ENCODE measurements at regions not wholly inside any gene's neighbourhood (a gene's known extent, or its start where the extent isn't known, plus 50 kb on each side); places are given as distances from the start of the nearest gene placed in this dataset.

GRCh38 chr22:25364736-25365241 is 145.3 kb downstream of the CRYBB2 start:
- POLR2A ChIA-PET = no interaction called here
- CTCF ChIA-PET = no interaction called here

GRCh38 chr22:25365491-25366261 is 146.2 kb downstream of the CRYBB2 start:
- ChIA-PET POLR2A (no interaction called here), CTCF (no interaction called here)

DNA sequence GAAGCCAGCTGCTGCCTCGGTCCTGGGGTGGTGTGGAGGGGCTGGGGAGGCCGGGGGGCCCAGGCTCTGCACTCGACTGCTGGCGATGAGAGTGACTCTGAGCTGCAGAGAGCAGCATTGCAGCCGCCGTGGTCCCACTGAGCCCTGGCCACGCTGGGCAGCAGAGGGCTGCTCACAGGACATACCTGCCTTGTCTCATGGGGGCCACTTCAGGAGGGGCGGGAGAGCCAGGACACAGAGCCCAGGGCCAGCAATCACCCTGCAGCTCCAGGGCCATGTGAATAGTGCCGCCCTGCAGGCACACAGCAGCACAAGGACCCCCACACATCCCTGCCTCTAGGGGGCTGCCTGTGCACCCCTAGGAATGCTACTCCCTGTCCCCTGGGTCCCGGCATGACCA is 147.0 kb downstream of the CRYBB2 start:
- POLR2A ChIA-PET = no interaction called here
- CTCF ChIA-PET = no interaction called here

- POLR2A ChIA-PET = no interaction called here
- CTCF ChIA-PET = no interaction called here
Observed at GRCh38 chr22:25366876-25367466, 147.5 kb downstream of the CRYBB2 start.

DNA sequence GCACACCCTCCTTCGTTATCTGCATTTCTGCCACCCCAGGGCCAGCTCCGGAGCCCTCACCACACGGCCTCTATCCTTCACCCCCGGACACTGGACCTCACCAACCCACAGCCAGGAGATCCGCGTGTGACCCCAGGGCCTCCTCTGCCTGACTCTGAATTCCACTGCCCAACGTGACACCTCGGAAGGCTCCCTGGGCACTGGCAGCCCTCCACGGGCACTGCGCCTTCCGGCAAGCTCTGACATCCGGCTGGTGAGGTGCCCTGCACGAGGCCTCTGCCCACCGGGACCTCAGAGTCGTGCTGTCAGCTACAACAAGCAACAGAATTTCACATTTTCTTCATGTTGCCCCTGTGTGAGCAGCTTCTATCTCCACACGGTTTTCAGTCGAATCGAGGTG is 148.3 kb downstream of the CRYBB2 start:
- CTCF ChIA-PET = no interaction called here

DNA sequence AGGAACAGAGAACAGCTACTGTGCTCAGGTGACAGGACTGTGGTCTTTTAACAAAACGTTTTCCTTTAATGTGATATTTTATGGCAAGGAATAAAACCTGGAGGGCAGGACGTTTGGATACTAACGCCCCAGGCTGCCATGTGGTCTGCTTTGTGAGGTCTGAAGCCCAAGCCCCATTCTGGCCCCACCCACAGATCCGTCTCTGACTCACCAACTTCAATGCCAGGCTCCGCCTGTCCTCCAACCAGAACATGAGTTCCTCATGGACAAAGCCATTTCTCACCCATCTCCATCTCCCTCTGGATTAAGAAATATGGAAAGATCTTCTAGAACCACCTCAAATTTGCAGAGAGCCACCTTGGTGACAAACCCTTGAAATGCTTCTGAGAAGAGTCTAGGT is 148.8 kb downstream of the CRYBB2 start:
- CTCF ChIA-PET = no interaction called here
- POLR2A ChIA-PET = no interaction called here

More for the DNA sequence above, 148.3 kb downstream of the CRYBB2 start:
- POLR2A ChIA-PET = no interaction called here

GRCh38 chr22:25369041-25369440 is 149.6 kb downstream of the CRYBB2 start:
- ChIA-PET CTCF (no interaction called here), POLR2A (no interaction called here)

DNA sequence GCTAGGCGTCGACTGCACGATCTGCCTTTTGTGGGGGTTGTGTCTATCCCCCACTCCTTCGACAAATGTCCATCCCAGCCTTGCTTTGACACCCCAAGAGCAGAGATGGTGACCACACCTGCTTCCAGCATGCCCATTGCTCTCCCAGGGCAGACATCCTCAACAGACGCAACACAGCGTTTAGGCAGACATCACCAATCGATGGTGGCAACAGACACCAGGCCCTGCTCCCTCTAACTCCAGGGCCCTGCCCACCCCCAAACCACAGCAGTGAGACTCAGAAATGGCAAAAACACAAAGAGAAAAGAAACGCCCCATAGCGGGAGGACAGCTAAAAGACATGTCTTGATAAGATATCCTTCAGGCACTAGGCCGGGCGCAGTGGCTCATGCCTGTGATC is 150.9 kb downstream of the CRYBB2 start:
- ChIA-PET CTCF (no interaction called here), POLR2A (no interaction called here)

DNA sequence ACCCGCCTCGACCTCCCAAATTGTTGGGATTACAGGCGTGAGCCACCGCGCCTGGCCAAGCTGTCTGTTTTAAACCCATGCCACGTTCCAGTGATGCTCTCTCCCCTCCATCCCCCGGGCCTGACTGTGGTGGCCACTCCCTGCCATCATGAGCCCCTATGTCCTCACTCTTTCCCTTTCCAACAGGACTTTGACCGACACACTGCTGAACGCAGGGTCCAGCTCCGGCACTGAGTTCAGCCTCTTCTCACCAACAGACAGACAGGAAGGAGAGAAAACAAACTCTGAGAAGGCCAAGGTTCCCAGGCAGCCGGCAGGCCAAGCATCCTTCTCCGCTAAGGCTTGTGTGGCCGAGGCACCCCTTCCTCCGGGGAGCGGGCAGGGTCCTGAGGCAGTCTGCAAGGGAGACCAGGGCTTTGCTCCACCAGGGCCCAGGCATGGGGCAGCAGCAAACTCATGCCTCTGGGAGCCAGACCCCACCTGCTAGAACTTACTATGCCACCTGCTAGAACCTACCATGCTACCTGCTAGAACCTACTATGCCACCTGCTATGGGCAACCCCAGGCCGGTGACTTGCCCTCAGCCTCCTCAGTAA is 152.7 kb downstream of the CRYBB2 start:
- CTCF ChIA-PET = no interaction called here
- POLR2A ChIA-PET = no interaction called here

- POLR2A ChIA-PET = no interaction called here
- CTCF ChIA-PET = no interaction called here
Observed at GRCh38 chr22:25373961-25374360, 154.5 kb downstream of the CRYBB2 start.

DNA sequence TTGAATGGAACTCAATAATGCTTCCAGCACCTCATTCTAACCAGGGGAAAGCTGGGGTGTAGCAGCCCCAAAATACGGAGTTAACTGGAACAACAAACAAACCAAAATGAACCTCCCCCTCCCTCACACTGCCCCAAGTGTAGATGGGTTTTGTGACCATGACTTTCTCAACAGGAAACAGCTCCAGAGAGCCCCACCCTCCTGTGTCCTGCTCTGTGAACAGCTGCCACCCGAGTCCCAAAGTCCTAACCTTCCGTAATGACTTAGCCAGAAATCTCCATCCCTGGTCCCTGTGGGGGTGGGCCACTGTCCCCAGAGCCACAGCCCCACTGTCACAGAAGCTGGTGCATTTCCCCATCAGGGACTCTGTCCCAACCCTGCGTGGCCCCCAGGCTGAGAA is 155.4 kb downstream of the CRYBB2 start:
- ChIA-PET POLR2A (no interaction called here), CTCF (no interaction called here)

DNA sequence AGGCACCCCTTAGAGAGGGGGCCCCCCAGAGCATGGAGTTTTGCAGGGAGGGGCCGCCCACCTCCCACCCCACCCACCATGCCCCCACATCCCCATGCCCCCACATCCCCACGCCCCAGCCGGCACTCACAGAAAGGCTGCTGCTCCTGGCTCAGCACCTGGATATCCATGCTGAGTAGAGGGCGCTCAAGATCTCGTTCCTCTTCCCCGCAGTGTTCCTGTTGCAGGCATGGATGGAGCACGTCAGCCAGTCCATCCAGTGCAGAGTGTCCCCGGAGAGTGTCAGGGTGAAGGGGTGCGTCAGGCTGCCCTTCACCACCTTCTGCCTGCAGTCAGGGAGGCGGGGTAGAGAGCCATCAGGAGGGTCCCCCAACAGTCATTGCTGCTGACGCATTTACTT is 156.2 kb downstream of the CRYBB2 start:
- CTCF ChIA-PET = no interaction called here
- POLR2A ChIA-PET = no interaction called here

- POLR2A ChIA-PET = no interaction called here
- CTCF ChIA-PET = interaction anchor here (0.9 to 1.2 kb wide), 2 partner anchors 8 to 16 kb away, joined by 3 read pairs; no protein-coding TSS in a partner anchor
Observed at GRCh38 chr22:25377699-25378098, 158.3 kb downstream of the CRYBB2 start.

GRCh38 chr22:25380122-25380747 is 160.8 kb downstream of the CRYBB2 start:
- POLR2A ChIA-PET = no interaction called here

DNA sequence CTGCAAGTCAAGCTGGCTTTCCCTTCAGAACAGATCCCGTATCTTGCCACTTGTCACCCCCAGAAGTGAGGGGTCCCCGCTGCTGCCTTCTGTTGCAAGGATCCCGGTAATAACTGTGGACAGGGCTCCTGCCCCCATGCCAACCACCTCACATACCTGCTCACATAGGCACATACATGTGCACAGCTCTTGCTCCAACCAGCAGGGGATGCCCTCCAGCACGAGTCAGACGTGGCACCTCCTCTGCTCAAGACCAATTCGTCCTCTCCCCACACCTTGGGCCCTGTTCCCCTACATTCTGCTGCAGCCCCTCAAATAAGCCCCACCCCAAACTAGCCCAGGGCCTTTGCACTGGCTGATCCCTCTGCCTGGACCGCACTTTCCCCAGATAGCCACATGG is 163.3 kb downstream of the CRYBB2 start:
- ChIA-PET CTCF (no interaction called here), POLR2A (no interaction called here)

More at GRCh38 chr22:25380122-25380747, 160.8 kb downstream of the CRYBB2 start:
- CTCF ChIA-PET = no interaction called here

DNA sequence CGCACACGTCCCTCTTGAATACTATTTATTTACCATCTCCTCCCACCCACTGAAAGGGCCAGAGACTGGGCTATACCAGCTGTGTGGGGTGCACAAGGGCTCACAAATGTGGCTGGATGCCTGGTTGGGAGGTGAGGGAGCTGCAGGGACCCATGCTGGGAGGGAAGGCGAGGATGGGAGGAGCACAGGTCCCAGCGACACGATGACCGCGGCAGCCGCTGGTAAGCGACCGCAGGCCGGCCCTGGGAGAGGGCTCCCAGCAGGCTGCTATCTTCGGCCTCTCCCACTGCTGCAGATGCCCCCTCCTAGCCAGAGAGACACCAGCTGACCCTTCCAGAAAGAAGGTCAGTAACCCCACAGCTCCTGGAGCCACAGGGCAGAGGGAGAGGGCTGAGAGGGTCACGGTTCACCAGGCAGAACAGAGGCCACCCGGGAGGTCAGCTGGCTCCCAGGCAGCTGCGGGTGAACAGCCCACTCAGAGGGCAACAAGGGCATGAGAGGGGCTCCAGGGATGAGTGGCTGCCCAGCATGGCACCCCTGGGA is 163.9 kb downstream of the CRYBB2 start:
- ChIA-PET CTCF (no interaction called here), POLR2A (no interaction called here)

- CTCF ChIA-PET = no interaction called here
Observed at GRCh38 chr22:25383892-25384291, 164.5 kb downstream of the CRYBB2 start.

DNA sequence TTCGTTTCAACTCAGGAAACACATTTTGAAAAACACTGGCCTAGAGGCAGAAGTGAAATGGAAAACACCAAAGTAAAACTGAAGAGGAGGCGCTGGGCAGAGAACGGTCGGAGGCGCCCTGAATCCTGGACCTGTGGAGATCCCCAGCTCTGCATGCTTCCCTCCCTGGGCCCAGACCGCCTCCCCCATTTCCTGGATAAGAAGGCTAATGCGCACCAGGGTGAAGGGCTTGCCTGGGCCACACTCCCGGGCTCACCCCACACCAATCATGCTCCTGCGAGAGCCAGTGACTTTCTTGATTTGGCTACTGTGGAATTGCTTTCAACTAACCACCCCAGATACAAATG is 167.1 kb downstream of the CRYBB2 start:
- CTCF ChIA-PET = interaction anchor here (0.9 kb wide), 1 partner anchor 9 kb away, joined by 3 read pairs; no protein-coding TSS in a partner anchor

More at GRCh38 chr22:25383892-25384291, 164.5 kb downstream of the CRYBB2 start:
- POLR2A ChIA-PET = no interaction called here

GRCh38 chr22:25388415-25388814 is 169.0 kb downstream of the CRYBB2 start:
- POLR2A ChIA-PET = no interaction called here
- CTCF ChIA-PET = no interaction called here

More for the DNA sequence above, 167.1 kb downstream of the CRYBB2 start:
- POLR2A ChIA-PET = no interaction called here

DNA sequence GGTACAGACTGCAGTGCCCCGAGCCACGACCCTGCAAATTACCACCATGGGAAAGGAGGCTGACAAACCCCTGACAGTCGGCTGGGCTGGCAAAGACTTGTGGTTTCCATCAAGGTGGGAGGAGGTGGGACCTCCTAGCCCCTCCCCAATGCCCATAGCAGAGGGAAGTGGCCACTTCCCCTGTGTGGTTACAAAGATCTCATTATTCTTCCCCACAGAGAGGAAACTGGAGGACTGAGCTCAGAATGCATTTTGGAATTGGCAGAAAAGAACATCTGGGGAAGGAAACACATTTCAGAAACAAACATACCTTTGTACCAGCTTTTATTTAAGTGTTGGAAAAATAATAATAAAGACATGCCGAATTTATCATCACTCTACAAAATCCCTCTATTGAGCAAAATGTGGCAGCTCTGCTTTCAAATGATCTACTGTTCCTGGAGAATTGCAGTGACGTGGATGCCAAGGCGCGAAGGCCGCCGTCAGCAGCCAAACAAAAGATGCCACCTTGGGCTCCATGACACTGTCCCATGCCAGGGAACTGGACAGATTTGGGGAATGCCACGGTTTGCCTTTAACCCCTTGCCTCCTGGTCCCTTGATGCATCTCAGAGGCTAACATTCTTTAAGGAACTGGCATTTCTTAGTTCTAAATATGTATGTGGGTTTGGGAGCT is 169.6 kb downstream of the CRYBB2 start:
- CTCF ChIA-PET = no interaction called here
- POLR2A ChIA-PET = no interaction called here
